ENCODE measurements at regions not wholly inside any gene's neighbourhood (a gene's known extent, or its start where the extent isn't known, plus 50 kb on each side); places are given as distances from the start of the nearest gene placed in this dataset.
"Not testable (repeated sequence)": the region's sequence is repeated elsewhere in the genome, so short reads cannot be mapped to it uniquely, and the experiment has no call there.

- Histone ChIP-seq H3K27ac (ENCODE audit: low read length) (no peak overlapping the region), H3K4me3 (ENCODE audit: low read length) (no peak overlapping the region), H3K9me3 (replicated peaks; ENCODE audit: control insufficient read depth, low read depth, low read length) (no peaks in the 10 kb centered on the region), H3K36me3 (ENCODE audit: control insufficient read depth, insufficient read depth, low read length) (no peaks in the 10 kb centered on the region), H3K4me1 (ENCODE audit: control insufficient read depth, insufficient read depth, low read length) (peaks cover 8% of the 10 kb centered on the region), H3K27me3 (ENCODE audit: control insufficient read depth, insufficient read depth, low read length) (no peaks in the 10 kb centered on the region)
- WGBS (ENCODE audit: insufficient coverage), result no CpG with 5 or more reads among the region's 5 CpGs
- no peak for DNase-seq
These were observed 648.4 kb downstream of the QKI start for GRCh38 chr6:164062872-164063271.

- H3K36me3 ChIP-seq (ENCODE audit: control insufficient read depth, insufficient read depth, low read length), result no peaks in the 10 kb centered on the region
- no peak overlapping the region for H3K27ac ChIP-seq (ENCODE audit: low read length)
- H3K27me3 ChIP-seq (ENCODE audit: control insufficient read depth, insufficient read depth, low read length), result no peaks in the 10 kb centered on the region
- H3K4me1 ChIP-seq (ENCODE audit: control insufficient read depth, insufficient read depth, low read length), result no peaks in the 10 kb centered on the region
- H3K9me3 ChIP-seq (replicated peaks; ENCODE audit: control insufficient read depth, low read depth, low read length), result peaks cover 3% of the 10 kb centered on the region
- no peak for DNase-seq
- no peak overlapping the region for H3K4me3 ChIP-seq (ENCODE audit: low read length)
- WGBS (ENCODE audit: insufficient coverage), result no CpG with 5 or more reads among the region's 5 CpGs
These were observed 643.4 kb downstream of the QKI start for GRCh38 chr6:164057876-164058275.

GRCh38 chr6:164051427-164051826, 636.9 kb downstream of the QKI start:
- DNase-seq, result no peak
- H3K9me3 ChIP-seq (replicated peaks; ENCODE audit: control insufficient read depth, low read depth, low read length), result peaks cover 1% of the 10 kb centered on the region
- WGBS (ENCODE audit: insufficient coverage), result 70% methylated on average over 1 of the region's 4 CpGs
- no peak overlapping the region for H3K27ac ChIP-seq (ENCODE audit: low read length)
- no peaks in the 10 kb centered on the region for H3K36me3 ChIP-seq (ENCODE audit: control insufficient read depth, insufficient read depth, low read length)
- no peaks in the 10 kb centered on the region for H3K4me1 ChIP-seq (ENCODE audit: control insufficient read depth, insufficient read depth, low read length)
- no peak overlapping the region for H3K4me3 ChIP-seq (ENCODE audit: low read length)
- H3K27me3 ChIP-seq (ENCODE audit: control insufficient read depth, insufficient read depth, low read length), result no peaks in the 10 kb centered on the region

- Histone ChIP-seq H3K4me1 (ENCODE audit: control insufficient read depth, insufficient read depth, low read length) (no peaks in the 10 kb centered on the region), H3K27ac (ENCODE audit: low read length) (no peak overlapping the region), H3K9me3 (replicated peaks; ENCODE audit: control insufficient read depth, low read depth, low read length) (no peaks in the 10 kb centered on the region), H3K4me3 (ENCODE audit: low read length) (no peak overlapping the region), H3K27me3 (ENCODE audit: control insufficient read depth, insufficient read depth, low read length) (no peaks in the 10 kb centered on the region), H3K36me3 (ENCODE audit: control insufficient read depth, insufficient read depth, low read length) (no peaks in the 10 kb centered on the region)
- no CpG with 5 or more reads among the region's 2 CpGs for WGBS (ENCODE audit: insufficient coverage)
- DNase-seq, result no peak
These were observed 635.0 kb downstream of the QKI start for GRCh38 chr6:164049517-164049988.

GRCh38 chr6:164048840-164049516, 634.5 kb downstream of the QKI start:
- WGBS (ENCODE audit: insufficient coverage), result 89% methylated on average over 3 of the region's 6 CpGs
- no peak for DNase-seq
- no peaks in the 10 kb centered on the region for H3K27me3 ChIP-seq (ENCODE audit: control insufficient read depth, insufficient read depth, low read length)
- H3K36me3 ChIP-seq (ENCODE audit: control insufficient read depth, insufficient read depth, low read length), result no peaks in the 10 kb centered on the region
- no peak overlapping the region for H3K4me3 ChIP-seq (ENCODE audit: low read length)
- no peak overlapping the region for H3K27ac ChIP-seq (ENCODE audit: low read length)
- H3K4me1 ChIP-seq (ENCODE audit: control insufficient read depth, insufficient read depth, low read length), result no peaks in the 10 kb centered on the region
- no peaks in the 10 kb centered on the region for H3K9me3 ChIP-seq (replicated peaks; ENCODE audit: control insufficient read depth, low read depth, low read length)

- H3K4me1 ChIP-seq (ENCODE audit: control insufficient read depth, insufficient read depth, low read length), result no peaks in the 10 kb centered on the region
- no peak overlapping the region for H3K4me3 ChIP-seq (ENCODE audit: low read length)
- WGBS (ENCODE audit: insufficient coverage), result no CpG with 5 or more reads among the region's 1 CpG
- peaks cover 3% of the 10 kb centered on the region for H3K9me3 ChIP-seq (replicated peaks; ENCODE audit: control insufficient read depth, low read depth, low read length)
- no peak overlapping the region for H3K27ac ChIP-seq (ENCODE audit: low read length)
- no peaks in the 10 kb centered on the region for H3K27me3 ChIP-seq (ENCODE audit: control insufficient read depth, insufficient read depth, low read length)
- no peaks in the 10 kb centered on the region for H3K36me3 ChIP-seq (ENCODE audit: control insufficient read depth, insufficient read depth, low read length)
- DNase-seq, result no peak
These were observed 630.6 kb downstream of the QKI start for GRCh38 chr6:164045082-164045481.

- H3K27me3 ChIP-seq (ENCODE audit: control insufficient read depth, insufficient read depth, low read length); H3K4me3 ChIP-seq (ENCODE audit: low read length); DNase-seq; H3K4me1 ChIP-seq (ENCODE audit: control insufficient read depth, insufficient read depth, low read length); H3K9me3 ChIP-seq (replicated peaks; ENCODE audit: control insufficient read depth, low read depth, low read length); H3K36me3 ChIP-seq (ENCODE audit: control insufficient read depth, insufficient read depth, low read length); H3K27ac ChIP-seq (ENCODE audit: low read length): not testable (repeated sequence)
- WGBS (ENCODE audit: insufficient coverage), result 83% methylated on average over 1 of the region's 5 CpGs
These were observed 629.1 kb downstream of the QKI start for GRCh38 chr6:164043656-164044055.

- H3K4me1 ChIP-seq (ENCODE audit: control insufficient read depth, insufficient read depth, low read length), result peaks cover 6% of the 10 kb centered on the region
- no peaks in the 10 kb centered on the region for H3K27me3 ChIP-seq (ENCODE audit: control insufficient read depth, insufficient read depth, low read length)
- no CpG with 5 or more reads among the region's 5 CpGs for WGBS (ENCODE audit: insufficient coverage)
- DNase-seq, result no peak
- no peak overlapping the region for H3K27ac ChIP-seq (ENCODE audit: low read length)
- no peaks in the 10 kb centered on the region for H3K36me3 ChIP-seq (ENCODE audit: control insufficient read depth, insufficient read depth, low read length)
- peaks cover 3% of the 10 kb centered on the region for H3K9me3 ChIP-seq (replicated peaks; ENCODE audit: control insufficient read depth, low read depth, low read length)
- H3K4me3 ChIP-seq (ENCODE audit: low read length), result no peak overlapping the region
These were observed 627.7 kb downstream of the QKI start for GRCh38 chr6:164042212-164042611.

- peaks cover 3% of the 10 kb centered on the region for H3K9me3 ChIP-seq (replicated peaks; ENCODE audit: control insufficient read depth, low read depth, low read length)
- no CpG with 5 or more reads among the region's 2 CpGs for WGBS (ENCODE audit: insufficient coverage)
- H3K27ac ChIP-seq (ENCODE audit: low read length), result no peak overlapping the region
- no peaks in the 10 kb centered on the region for H3K27me3 ChIP-seq (ENCODE audit: control insufficient read depth, insufficient read depth, low read length)
- no peaks in the 10 kb centered on the region for H3K36me3 ChIP-seq (ENCODE audit: control insufficient read depth, insufficient read depth, low read length)
- DNase-seq, result no peak
- H3K4me1 ChIP-seq (ENCODE audit: control insufficient read depth, insufficient read depth, low read length), result peaks cover 9% of the 10 kb centered on the region
- no peak overlapping the region for H3K4me3 ChIP-seq (ENCODE audit: low read length)
These were observed 626.5 kb downstream of the QKI start for GRCh38 chr6:164040994-164041393.

- Histone ChIP-seq H3K4me1 (ENCODE audit: control insufficient read depth, insufficient read depth, low read length) (peaks cover 9% of the 10 kb centered on the region), H3K27ac (ENCODE audit: low read length) (no peak overlapping the region), H3K9me3 (replicated peaks; ENCODE audit: control insufficient read depth, low read depth, low read length) (peaks cover 3% of the 10 kb centered on the region), H3K27me3 (ENCODE audit: control insufficient read depth, insufficient read depth, low read length) (no peaks in the 10 kb centered on the region), H3K36me3 (ENCODE audit: control insufficient read depth, insufficient read depth, low read length) (no peaks in the 10 kb centered on the region), H3K4me3 (ENCODE audit: low read length) (no peak overlapping the region)
- DNase-seq, result peak; percentile 56
- 82% methylated on average over 19 of the region's 19 CpGs for WGBS (ENCODE audit: insufficient coverage)
These were observed 625.4 kb downstream of the QKI start for GRCh38 chr6:164039954-164040375.

Data from muscle of leg (tissue), 3 donors.